Germinal center (tissue), 1 donor: ENCODE measurements at regions not wholly inside any gene's neighbourhood (a gene's known extent, or its start where the extent isn't known, plus 50 kb on each side); places are given as distances from the start of the nearest gene placed in this dataset.
"Not testable (repeated sequence)": the region's sequence is repeated elsewhere in the genome, so short reads cannot be mapped to it uniquely, and the experiment has no call there.

Experiments
- DNase-seq: peaks from one replicate; pipeline ENCODE4 v3.0.0; 2012; ENCODE audit warnings: mixed read lengths, low spot score

DNA sequence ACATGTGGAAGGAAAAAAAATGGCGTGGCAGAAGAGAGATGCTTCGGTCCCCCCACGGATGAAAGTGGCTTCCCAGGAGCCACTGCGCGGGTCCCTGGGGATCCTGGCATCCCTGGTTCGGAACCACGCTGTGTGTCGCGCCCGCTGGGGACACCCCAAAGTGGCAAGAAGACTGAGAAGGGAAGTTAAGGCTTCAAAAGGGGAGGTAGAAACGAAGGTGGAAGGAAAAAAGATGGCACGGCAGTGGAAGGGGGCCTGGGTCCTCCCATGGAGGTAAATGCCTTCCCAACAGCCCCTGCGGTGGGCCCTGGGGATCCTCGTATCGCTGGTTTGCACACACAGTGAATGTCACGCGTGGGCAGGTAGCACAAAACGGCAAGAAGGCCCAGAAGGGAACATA, 281.7 kb downstream of the ALG10 start:
- no peak for DNase-seq

DNA sequence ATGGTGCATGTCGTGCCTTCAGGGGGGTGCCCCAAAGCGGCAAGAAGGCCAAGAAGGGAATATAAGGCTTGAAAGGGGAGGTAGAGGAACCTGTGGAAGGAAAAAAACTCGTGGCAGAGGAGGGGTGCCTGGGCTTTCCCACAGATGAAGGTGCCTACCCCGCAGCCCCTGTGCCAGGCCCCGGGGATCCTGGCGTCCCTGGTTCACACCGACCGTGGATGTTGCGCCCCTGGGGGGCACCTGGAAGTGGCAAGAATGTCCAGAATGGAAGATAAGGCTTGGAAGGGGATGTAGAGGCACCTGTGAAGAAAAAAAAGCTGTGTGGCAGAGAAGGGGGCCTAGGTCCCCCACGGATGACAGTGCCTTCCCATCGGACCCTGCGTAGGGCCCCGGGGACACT, 282.2 kb downstream of the ALG10 start:
- no peak for DNase-seq

DNA sequence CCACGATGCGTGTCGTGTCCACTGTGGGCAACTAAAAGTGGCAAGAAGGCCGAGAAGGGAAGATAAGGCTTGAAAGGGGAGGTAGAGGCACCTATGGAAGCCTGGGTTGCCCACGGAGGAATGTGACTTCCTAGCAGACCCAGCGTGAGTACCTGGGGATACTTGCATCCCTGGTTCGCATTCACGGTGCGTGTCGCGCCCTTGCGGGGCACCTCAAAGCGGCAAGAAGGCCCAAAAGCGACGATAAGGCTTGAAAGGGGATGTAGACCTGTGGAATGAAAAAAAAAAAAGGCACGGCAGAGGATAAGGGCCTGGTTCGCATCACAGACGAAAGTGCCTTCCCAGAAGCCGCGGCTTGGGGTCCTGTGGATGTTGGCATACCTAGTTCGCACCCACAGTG, 282.9 kb downstream of the ALG10 start:
- no peak for DNase-seq

DNA sequence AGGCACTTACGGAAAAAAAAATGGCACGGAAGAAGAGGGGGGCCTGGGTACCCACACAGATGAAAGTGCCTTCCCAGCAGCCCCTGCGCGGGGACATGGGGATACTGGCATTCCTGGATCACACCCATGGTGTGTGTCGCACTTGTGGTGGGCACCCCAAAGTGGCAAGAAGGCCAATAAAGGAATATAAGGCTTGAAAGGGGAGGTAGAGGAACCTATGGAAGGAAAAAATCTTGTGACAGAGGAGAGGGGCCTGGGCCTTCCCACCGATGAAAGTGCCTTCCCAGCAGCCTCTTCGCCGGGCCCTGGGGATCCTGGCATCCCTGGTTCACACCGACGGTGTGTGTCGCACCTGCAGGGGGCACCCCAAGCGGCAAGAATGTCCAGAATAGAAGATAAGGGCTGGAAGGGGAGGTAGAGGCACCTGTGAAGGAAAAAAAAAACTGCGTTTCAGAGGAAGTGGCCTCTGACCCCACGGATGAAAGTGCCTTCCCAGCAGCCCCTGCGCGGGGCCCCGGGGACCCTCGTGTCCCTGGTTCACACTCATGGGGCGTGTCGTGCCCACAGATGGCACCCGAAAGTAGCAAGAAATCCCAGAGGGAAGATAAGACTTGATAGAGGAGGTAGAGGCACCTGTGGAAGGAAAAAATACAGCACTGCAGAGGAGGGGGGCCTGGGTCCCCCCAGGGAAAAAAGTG, 284.0 kb downstream of the ALG10 start:
- no peak for DNase-seq

DNA sequence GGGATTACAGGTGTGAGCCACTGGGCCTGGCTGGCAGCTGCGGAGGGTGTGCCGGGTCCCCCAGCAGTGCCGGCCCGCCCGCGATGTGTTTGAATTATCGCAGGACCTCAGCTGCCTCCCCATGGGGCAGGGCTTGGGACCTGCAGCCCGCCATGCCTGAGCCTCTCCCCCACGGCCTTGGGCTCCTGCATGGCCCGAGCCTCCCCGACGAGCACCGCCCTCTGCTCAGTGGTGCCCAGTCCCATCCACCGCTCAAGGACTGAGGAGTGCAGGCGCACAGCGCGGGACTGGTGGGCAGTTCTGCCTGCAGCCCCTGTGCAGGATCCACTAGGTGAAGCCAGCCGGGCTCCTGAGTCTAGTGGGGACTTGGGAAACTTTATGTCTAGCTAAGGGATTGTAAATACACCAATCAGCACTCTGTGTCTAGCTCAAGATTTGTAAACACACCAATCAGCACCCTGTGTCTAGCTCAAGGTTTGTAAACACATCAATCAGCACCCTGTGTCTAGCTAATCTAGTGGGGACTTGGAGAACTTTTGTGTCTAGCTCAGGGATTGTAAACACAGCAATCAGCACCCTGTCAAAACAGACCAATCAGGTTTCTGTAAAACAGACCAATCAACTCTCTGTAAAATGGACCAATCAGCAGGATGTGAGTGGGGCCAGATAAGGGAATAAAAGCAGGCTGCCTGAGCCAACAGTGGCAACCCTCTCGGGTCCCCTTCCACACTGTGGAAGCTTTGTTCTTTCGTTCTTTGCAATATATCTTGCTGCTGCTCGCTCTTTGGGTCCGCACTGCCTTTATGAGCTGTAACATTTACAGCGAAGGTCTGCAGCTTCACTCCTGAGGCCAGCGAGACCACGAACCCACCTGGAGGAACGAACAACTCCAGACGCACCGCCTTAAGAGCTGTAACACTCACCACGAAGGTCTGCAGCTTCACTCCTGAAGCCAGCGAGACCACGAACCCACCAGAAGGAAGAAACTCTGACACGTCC, 287.8 kb downstream of the ALG10 start:
- DNase-seq = not testable (repeated sequence)

DNA sequence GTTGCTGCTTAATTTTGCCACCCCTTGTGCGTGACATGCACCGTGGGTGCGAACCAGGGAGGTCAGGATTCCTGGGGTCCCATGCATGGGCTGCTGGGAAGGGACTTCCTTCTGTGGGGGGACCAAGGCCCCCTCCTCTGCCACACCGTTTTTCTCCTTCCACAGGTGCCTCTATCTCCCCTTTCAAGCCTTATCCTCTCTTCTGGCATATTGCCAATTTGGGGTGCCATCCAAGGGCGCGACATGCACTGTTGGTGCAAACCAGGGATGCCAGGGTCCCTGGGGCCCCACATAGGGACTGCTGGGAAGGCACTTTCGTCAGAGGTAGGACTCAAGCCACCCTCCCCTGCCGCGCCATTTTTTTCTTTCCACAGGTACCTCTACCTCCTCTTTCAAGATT, 289.0 kb downstream of the ALG10 start:
- DNase-seq = no peak

DNA sequence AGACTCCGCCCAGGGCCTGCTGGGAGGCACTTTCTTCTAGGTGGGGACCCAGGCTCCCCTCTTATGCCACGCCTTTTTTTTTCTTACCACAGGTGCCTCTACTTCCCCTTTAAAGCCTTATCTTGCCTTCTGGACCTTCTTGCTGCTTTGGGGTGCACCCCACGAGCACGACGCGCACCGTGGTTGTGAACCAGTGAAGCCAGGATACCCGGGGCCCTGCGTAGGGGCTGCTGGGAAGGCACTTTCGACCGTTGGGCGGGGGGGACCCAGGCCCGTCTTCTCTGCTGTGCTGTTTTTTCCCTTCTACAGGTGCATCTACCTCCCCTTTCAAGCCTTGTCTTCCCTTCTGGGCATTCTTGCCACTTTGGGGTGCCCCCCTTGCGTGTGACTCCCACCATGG, 305.4 kb downstream of the ALG10 start:
- no peak for DNase-seq

DNA sequence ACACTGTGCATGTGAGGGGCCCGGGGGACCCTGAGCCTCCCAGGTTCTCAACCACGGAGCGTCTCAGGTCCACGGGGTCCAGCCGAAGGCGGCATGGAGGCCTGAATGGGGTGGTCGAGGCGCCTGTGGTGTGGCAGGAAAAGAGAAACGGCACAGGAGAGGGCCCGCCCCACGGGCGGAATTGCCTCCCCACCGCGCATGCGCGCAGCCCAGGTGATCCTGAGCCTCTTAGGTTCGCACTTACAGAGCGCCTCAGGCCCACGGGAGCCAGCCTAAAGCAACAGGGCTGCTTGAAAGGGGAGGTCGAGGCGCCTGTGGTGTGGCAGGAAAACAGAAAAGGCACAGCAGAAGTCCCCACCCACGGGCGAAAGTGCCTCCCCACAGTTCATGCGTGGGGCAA, 311.0 kb downstream of the ALG10 start:
- no peak for DNase-seq

DNA sequence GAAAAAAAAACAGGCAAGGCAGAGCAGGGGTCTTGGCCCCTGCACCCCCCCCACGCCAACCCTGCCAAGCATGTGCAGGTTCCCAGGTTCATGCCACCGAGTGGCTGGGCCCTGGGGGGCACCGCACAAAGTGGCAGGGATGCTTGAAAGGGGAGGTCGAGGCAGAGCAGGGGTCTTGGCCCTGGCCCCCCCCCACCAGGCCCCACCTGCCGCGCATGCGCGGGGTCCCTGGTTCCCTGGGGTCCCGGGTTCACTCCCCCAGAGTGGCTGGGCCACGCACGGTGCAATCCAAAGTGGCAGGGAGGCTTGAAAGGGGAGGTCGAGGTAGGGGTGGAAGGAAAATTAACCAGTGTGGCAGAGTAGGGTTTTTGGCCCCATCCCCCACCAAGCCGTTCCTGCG, 312.2 kb downstream of the ALG10 start:
- no peak for DNase-seq

DNA sequence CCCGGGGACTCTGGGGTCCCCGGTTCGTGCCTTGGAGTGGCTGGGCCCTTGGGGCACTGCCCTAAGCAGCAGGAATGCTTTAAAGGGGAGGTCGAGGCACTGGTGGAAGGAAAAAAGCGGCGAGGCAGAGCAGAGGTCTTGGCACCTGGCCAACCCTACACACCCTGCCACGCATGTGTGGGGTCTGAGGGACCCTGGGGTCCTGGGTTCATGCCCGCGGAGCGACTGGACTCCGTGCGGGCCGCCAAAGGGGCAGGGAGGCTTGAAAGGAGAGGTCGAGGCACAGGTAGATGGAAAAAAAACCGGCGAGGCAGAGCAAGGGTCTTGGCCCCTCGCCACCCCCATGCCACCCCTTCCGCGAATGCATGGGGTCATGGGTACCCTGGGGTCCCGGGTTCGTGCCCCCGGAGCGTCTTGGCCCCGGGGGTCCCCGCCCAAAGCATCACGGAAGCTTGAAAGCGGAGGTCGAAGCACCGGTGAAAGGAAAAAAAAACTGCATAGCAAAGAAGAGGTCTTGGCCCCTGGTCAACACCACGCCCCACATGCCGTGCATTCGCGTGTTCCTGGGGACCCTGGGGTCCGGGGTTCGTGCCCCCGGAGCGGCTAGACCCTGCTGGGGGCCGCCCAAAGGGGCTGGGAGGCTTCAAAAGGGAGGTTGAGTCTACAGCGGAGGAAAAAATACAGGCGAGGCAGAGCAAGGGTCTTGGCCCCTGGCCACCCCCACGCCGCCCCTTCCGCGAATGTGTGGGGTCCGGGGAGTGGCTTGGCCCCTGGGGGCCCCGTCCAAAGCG, 312.9 kb downstream of the ALG10 start:
- DNase-seq = no peak

DNA sequence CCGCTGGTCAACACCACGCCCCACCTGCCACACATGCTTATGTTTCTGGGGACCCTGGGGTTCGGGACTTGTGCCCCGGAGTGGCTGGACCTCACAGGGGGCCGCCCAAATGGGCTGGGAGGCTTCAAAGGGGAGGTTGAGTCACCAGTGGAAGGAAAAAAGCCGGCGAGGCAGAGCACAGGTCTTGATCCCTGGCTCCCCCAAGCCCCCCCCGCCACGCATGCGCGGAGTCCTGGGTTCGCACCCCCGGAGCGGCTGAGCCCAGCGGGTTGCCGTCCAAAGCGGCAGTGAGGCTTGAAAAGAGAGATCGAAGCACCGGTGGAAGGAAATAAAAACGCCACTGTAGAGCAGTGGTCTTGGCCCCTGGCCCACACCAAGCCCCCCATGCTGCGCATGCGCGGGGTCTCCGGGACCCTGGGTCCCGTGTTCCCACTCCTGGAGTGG, 313.5 kb downstream of the ALG10 start:
- no peak for DNase-seq

DNA sequence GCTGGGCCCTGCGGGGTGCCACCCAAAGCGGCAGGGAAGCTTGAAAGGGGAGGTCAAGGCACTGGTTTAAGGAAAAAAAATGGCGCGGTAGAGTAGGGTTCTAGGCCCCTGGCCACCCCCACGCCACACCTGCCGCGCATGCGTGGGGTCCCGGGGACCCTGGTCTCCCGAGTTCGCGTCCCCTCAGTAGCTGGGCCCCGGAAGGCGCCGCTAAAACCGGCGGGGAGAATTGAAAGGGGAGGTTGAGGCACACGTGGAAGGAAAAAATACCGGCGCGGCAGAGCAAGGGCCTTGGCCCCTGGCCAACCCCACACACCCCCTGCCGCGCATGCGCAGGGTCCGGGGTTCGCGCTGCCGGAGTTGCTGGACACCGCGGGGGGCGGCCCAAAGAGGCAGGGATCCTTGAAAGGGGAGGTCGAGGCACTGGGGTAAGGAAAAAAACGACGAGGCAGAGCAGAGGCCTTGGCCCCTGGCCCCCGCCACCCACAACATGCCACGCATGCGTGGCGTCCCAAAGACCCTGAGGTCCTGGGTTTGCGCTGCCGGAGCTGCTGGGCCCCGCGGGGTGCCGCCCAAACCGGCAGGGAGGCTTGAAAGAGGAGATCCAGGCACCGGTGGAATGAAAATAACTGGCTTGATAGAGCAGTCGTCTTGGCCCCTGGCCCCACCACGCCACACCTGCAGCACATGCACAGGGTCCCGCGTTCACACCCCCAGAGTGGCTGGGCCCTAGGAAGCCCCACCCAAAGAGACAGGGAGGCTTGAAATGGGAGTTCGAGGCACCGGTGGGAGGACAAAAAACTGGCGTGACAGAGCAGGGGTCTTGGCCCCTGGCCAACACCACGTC, 314.5 kb downstream of the ALG10 start:
- no peak for DNase-seq

DNA sequence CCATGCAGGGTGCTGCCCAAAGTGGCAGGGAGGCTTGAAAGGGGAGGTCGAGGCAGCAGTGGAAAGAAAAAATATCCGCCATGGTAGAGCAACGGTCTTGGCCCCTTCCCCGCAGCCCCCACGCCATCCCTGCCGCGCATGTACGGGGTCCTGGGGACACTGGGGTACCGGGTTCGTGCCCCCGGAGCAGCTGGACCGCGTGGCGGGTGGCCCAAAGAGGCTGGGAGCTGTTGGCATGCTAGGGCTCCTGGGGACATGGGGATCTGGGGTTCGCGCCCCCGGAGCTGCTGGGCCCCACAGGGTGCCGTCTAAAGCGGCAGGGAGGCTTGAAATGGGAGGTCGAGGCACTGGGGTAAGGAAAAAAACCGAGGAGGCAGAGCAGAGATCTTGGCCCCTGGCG, 316.5 kb downstream of the ALG10 start:
- no peak for DNase-seq

DNA sequence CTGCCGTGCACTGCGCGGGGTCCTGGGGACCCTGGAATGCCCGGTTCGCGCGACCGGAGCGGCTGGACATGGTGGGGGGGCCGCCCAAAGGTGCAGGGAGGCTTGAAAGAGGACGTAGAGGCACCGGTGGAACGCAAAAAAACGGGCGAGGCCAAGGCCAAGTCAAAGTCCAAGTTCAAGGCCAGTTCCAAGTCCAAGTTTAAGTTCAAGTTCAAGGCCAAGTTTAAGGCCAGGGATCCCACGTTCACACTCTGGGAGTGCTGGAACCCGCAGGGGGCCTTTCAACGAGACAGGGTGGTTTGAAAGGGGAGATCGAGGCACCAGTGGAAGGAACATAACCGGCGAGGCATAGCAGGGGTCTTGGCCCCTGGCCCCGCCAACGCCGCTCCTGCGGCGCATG, 317.6 kb downstream of the ALG10 start:
- DNase-seq = no peak

DNA sequence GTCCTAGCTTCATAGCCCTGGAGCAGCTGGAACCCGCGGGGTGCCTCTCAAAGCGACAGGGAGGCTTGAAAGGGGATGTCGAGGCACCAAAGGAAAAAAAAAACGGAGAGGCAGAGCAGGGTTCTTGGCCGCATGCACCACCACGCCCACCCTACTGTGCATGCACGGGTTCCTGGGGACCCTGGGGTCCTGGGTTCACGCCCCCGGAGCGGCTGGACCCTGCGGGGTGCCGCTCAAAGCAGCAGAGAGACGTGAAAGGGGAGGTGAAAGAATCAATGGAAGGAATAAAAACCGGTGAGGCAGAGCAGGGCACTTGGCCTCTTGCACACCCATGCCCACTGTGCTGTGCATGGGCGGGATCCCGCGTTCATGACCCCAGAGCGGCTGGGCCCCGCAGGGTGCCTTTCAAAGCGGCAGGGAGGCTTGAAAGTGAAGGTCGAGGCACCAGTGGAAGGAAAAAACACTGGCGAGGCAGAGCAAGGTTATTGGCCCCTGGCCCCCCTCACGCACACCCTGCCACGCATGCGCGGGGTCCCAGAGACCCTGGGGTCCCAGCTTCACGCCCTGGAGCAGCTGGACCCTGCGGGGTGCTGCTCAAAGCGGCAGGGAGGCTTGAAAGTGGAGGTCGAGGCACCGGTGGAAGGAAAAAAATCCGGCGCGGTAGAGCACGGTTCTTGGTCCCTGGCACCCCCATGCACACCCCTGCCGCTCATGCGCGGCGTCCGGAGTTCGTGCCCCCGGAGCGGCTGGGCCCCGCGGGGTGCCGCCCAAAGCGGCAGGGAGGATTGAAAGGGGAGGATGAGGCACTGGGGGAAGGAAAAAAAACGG, 318.5 kb downstream of the ALG10 start:
- DNase-seq = no peak

DNA sequence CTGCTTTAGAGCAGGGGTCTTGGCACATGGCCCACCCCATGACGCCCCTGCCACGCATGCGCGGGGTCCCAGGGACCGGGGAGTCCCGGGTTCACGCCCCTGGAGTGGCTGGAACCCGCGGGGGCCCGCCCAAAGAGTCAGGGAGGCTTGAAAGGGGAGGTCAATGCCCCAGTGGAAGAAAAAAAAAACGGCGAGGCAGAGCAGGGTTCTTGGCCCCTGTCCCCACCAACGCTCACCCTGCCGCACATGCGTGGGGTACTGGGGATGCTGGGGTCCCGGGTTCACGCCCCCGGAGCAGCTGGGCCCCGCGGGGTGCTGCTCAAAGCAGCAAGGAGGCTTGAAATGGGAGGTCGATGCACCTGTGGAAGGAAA, 319.1 kb downstream of the ALG10 start:
- DNase-seq = no peak

DNA sequence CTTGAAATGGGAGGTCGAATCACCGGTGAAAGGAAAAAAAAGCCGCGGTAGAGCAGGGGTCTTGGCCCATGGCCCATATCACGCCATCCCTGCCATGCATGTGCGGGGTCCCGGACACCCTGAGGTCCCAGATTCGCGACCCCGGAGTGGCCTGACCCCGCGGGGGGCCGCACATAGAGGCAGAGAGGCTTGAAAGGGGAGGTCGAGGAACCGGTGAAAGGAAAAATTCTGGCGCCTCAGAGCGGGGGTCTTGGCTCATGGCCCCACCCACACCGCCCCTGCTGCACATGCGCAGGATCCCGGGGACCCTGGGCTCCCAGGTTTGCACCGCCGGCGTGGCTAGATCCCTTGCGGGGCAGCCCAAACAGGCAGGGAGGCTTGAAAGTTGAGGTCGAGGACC, 319.8 kb downstream of the ALG10 start:
- no peak for DNase-seq

DNA sequence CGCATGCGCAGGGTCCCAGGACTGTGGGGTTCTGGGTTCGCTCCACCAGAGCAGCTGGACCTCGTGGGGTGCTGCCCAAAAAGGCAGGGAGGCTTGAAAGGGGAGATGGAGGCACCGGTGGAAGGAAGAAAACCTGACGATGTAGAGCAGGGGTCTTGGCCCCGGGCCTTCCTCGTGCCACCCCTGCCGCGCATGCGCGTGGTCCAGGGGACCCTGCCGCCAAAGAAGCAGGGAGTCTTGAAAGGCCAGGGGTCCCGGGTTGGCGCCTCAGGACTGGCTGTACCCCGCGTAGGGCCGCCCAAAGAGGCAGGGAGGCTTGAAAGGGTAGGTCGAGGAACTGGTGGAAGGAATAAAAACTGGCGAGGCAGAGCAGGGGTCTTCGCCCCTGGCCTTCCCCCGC, 321.0 kb downstream of the ALG10 start:
- DNase-seq = no peak

DNA sequence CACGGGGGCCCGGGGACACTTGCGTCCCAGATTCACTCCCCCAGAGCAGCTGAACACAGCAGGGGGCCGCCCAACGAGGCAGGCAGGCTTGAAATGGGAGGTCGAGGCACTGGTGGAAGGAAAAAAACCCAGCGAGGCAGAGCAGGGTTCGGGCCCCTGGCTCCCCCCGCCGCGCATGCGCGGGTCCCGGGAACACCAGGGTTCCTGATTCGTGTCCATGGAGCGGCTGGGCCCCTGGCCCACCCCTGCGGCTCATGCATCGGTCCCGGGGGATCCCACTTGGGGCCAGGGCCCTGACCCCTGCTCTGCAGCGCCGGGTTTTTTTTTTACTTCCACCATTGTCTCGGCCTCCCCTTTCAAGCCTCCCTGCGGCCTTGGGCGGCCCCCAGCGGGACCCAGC, 321.5 kb downstream of the ALG10 start:
- no peak for DNase-seq

DNA sequence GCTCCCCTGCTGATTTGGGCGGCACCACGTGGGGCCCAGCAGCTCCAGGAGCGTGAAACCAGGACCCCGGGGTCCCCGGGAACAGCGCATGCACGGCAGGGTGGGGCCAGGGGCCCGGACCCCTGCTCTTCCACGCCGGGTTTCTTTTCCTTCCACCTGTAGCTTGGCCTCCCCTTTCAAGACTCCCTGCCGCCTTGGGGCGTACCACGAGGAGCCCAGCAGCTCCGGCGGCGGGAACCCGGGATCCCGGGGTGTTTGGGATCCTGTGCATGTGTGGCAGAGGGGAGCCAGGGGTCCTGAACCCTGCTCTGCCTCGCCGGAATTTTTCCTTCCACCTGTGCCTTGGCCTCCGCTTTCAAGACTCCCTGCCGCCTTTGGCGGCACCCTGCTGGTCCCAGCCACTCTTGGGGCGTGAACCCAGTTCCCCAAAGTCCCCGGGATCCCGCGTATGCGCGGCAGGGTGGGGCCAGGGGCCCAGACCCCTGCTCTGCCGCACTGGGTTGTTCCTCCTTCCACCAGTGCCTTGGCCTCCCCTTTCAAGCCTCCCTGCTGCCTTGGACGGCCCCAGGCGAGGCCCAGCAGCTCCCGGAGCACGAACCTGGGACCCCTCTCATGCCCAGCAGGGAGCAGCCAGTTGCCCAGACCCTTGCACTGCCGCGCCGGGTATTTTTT, 322.7 kb downstream of the ALG10 start:
- DNase-seq = no peak
